ENCODE measurements at regions not wholly inside any gene's neighbourhood (a gene's known extent, or its start where the extent isn't known, plus 50 kb on each side); places are given as distances from the start of the nearest gene placed in this dataset.

DNA sequence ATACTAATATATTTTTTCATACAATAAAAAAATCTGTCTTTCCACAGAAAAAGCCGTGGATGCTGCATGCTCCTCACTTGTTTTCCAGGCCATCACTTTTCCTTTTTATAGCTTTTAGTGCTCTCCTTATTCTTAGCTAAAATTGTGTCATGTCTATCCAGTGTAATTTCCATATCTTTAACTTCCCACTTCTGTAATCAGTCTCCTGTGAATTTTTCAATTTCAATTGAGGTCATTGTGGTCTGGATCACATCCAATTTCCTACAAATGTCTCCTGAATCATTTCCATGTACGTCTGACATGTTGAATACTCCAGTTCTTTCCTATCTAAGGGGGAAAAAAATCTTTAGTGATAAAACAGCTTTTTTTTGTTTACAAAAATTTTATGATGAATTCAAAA is 838.2 kb upstream of the B3GALT2 start:
- TF ChIP-seq, protein P1, sequence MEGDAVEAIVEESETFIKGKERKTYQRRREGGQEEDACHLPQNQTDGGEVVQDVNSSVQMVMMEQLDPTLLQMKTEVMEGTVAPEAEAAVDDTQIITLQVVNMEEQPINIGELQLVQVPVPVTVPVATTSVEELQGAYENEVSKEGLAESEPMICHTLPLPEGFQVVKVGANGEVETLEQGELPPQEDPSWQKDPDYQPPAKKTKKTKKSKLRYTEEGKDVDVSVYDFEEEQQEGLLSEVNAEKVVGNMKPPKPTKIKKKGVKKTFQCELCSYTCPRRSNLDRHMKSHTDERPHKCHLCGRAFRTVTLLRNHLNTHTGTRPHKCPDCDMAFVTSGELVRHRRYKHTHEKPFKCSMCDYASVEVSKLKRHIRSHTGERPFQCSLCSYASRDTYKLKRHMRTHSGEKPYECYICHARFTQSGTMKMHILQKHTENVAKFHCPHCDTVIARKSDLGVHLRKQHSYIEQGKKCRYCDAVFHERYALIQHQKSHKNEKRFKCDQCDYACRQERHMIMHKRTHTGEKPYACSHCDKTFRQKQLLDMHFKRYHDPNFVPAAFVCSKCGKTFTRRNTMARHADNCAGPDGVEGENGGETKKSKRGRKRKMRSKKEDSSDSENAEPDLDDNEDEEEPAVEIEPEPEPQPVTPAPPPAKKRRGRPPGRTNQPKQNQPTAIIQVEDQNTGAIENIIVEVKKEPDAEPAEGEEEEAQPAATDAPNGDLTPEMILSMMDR (IDR thresholded peaks at IDR 0.05), result no peak
- no peak for TF ChIP-seq POLR2AphosphoS5 (IDR thresholded peaks at IDR 0.05)
- TF ChIP-seq POLR2A (IDR thresholded peaks at IDR 0.05), result no peak
